Fibroblast of gingiva (primary cell): ENCODE measurements at regions not wholly inside any gene's neighbourhood (a gene's known extent, or its start where the extent isn't known, plus 50 kb on each side); places are given as distances from the start of the nearest gene placed in this dataset.
A peak's percentile ranks its signal among the peaks of the same experiment; 100 is the strongest.

Source experiments
- DNase-seq: peaks from one replicate; pipeline ENCODE4 v3.0.0-alpha.2; 2011; ENCODE audit warnings: low read depth

GRCh38 chr14:100467046-100467750 lies 120.0 kb downstream of the BEGAIN start:
- no peak for DNase-seq

GRCh38 chr14:100467939-100468338 lies 119.3 kb downstream of the BEGAIN start:
- DNase-seq: no peak

DNA sequence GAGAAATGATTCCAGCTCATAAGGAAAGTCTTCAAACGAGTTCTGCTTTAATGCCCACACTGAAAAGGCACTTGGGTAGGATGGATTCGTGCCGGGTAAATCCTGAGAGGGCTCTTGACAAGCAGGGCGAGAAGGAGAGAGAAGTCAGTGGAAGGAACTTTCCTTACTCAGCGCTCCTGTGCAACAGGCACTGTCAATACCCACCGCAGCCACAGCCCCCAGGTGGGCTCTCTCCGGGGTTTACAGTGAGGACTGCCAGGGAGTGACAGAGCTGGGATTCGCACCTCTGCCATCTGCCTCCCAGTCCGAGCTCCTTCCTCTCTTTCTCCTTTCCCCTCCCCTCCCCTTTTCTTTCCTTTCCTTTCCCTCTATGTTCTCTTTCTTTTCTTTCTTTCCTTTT lies 118.7 kb downstream of the BEGAIN start:
- DNase-seq: no peak

- DNase-seq: no peak
Observed at GRCh38 chr14:100469632-100470522, 117.3 kb downstream of the BEGAIN start.

GRCh38 chr14:100470523-100470897 lies 116.7 kb downstream of the BEGAIN start:
- no peak for DNase-seq

- DNase-seq: no peak
Observed at GRCh38 chr14:100471441-100472093, 115.7 kb downstream of the BEGAIN start.

GRCh38 chr14:100472094-100472455 lies 115.1 kb downstream of the BEGAIN start:
- DNase-seq: no peak

DNA sequence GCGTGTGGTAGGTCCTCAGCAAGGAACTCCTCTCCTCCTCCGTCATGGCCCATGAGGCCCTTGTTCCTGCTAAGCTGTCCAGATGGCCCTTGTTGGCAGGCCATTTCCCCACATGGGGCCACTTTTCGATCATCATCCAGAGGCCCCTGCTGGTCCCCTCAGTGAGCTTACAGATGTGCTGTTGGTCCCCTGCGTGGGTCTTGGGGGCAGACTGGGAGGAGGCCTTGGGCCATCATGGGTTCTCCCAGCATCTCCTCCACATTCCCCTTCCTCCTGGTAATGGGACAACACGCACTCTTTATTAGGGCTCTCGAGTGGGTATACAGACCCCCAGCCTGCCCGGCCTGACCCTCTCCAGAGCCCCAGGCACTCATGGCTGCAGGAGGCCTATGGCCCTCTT lies 114.7 kb downstream of the BEGAIN start:
- DNase-seq: no peak

GRCh38 chr14:100473249-100473648 lies 114.0 kb downstream of the BEGAIN start:
- DNase-seq: no peak

GRCh38 chr14:100474196-100474595 lies 113.0 kb downstream of the BEGAIN start:
- DNase-seq: no peak

- DNase-seq: no peak
Observed at GRCh38 chr14:100475268-100475667, 111.9 kb downstream of the BEGAIN start.

GRCh38 chr14:100476012-100476822 lies 111.0 kb downstream of the BEGAIN start:
- peak; percentile 26 for DNase-seq

- peak; percentile 13 for DNase-seq
Observed at GRCh38 chr14:100484531-100485267, 102.5 kb downstream of the BEGAIN start.

DNA sequence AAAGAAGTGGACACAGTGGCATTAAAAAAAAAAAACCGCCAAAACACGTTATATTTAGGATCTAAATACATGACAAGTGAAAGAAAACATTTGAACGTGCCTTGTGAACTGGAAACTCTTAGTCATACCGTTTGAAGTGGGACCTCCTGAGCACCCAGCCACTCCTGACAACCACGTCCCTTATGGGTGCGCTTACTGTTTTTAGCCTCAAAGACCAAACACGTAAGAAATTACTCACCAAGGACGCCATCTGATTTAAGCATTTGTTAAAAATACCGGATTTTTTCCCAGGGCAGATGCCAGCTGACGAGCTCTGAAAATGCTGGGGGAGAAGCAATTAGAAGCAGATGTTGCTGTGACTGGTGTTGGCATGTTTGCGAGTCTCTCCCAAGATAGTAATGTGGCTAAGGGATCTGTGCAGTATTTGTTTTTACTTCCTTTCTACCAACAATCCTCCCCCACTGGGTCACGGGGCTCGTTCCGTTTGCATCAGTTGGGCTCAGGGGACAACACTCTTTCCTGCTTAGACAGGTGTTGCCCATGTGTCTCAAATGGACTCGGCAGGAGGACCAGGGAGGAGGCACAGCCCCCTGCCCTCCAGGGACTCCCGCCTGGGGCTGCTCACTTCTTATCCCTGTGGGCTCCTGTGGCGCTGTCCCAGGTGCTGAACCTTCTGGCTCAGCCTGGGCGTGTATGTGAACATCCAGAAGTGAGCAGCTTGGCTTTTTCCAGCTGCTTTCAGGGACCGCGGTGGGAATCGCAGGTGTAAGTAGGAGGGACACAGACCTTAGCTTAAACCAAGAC lies 101.0 kb downstream of the BEGAIN start:
- DNase-seq: peak; percentile 93
